Choroid plexus epithelial cell (primary cell): ENCODE measurements at regions not wholly inside any gene's neighbourhood (a gene's known extent, or its start where the extent isn't known, plus 50 kb on each side); places are given as distances from the start of the nearest gene placed in this dataset.

Experiments
- DNase-seq: peaks from one replicate; pipeline ENCODE4 v3.0.0-alpha.2; 2010; ENCODE audit warnings: low read depth
- H3K4me3 ChIP-seq: 2 replicates; pipeline ENCODE4 v1.5.1; 2011; ENCODE audit warnings: low read depth, mild to moderate bottlenecking, control low read depth, low read length, moderate library complexity
- CTCF ChIP-seq: conservative IDR thresholded peaks from 2 replicates; pipeline ENCODE4 v1.5.1; 2011; ENCODE audit warnings: low read depth, mild to moderate bottlenecking, control low read depth, inconsistent platforms, low read length, moderate library complexity

GRCh38 chr10:85413570-85413969 lies 953.0 kb downstream of the GRID1 start:
- no peak for DNase-seq
- no peak for TF ChIP-seq CTCF
- H3K4me3 ChIP-seq, result no peak overlapping the region

- H3K4me3 ChIP-seq, result no peak overlapping the region
- DNase-seq, result no peak
- TF ChIP-seq CTCF, result no peak
Observed at GRCh38 chr10:85420501-85421191, 945.9 kb downstream of the GRID1 start.

GRCh38 chr10:85421421-85421820 lies 945.2 kb downstream of the GRID1 start:
- TF ChIP-seq CTCF, result no peak
- H3K4me3 ChIP-seq, result no peak overlapping the region
- DNase-seq, result no peak

- H3K4me3 ChIP-seq, result no peak overlapping the region
- TF ChIP-seq CTCF, result no peak
- DNase-seq, result no peak
Observed at GRCh38 chr10:85429126-85429525, 937.5 kb downstream of the GRID1 start.

GRCh38 chr10:85430991-85431390 lies 935.6 kb downstream of the GRID1 start:
- DNase-seq, result peak; percentile 7
- no peak for TF ChIP-seq CTCF
- no peak overlapping the region for H3K4me3 ChIP-seq

- no peak for TF ChIP-seq CTCF
- H3K4me3 ChIP-seq, result no peak overlapping the region
- DNase-seq, result no peak
Observed at GRCh38 chr10:85433248-85433647, 933.3 kb downstream of the GRID1 start.

- no peak for DNase-seq
- TF ChIP-seq CTCF, result no peak
- H3K4me3 ChIP-seq, result no peak overlapping the region
Observed at GRCh38 chr10:85444868-85445267, 921.7 kb downstream of the GRID1 start.
